ENCODE measurements at regions not wholly inside any gene's neighbourhood (a gene's known extent, or its start where the extent isn't known, plus 50 kb on each side); places are given as distances from the start of the nearest gene placed in this dataset.
"Not testable (repeated sequence)": the region's sequence is repeated elsewhere in the genome, so short reads cannot be mapped to it uniquely, and the experiment has no call there.

DNA sequence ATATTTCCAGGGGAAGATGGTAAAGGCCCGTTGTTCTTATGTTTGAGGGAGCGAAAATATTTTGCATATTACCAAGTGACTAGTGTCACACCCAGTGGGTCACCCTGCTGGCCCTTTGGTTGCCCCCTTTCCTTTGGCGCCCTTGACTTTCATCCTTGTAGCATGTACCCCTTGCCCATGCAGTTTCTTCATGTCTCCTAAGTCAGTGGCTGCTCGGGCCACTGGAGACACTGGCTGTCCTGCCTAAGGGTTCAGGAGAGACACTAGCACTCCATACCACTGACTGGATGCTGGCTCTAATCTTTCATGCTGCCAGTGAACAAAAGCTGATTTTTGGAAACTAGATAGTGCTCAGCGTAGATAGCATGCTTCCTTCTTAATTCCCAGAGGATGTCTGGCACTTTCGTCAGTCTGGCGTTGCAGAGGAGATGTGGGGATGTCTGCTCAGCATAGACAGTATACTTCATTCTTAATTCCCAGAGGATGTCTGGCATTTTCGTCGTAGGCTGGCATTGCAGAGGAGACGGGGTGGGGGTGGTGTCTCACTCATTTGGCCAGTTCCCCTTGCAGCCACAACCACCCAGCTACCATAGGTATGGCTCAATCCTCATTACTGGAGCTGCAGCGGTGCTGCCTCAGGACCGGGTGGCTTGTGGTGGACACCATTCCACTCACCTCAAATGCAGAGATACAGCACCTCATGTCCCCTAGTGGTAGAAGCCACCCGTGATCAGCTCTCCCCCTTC, 770.9 kb upstream of the TPTE start:
- H3K27me3 Mint-ChIP-seq (ENCODE audit: low read depth): no peaks in the 10 kb centered on the region
- H3K27ac Mint-ChIP-seq: no peak overlapping the region
- H3K9me3 Mint-ChIP-seq: peaks cover 22% of the 10 kb centered on the region
- no peaks in the 10 kb centered on the region for H3K4me1 Mint-ChIP-seq
- H3K36me3 Mint-ChIP-seq (ENCODE audit: low read depth): no peaks in the 10 kb centered on the region
- TF ChIP-seq, protein P1, sequence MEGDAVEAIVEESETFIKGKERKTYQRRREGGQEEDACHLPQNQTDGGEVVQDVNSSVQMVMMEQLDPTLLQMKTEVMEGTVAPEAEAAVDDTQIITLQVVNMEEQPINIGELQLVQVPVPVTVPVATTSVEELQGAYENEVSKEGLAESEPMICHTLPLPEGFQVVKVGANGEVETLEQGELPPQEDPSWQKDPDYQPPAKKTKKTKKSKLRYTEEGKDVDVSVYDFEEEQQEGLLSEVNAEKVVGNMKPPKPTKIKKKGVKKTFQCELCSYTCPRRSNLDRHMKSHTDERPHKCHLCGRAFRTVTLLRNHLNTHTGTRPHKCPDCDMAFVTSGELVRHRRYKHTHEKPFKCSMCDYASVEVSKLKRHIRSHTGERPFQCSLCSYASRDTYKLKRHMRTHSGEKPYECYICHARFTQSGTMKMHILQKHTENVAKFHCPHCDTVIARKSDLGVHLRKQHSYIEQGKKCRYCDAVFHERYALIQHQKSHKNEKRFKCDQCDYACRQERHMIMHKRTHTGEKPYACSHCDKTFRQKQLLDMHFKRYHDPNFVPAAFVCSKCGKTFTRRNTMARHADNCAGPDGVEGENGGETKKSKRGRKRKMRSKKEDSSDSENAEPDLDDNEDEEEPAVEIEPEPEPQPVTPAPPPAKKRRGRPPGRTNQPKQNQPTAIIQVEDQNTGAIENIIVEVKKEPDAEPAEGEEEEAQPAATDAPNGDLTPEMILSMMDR (IDR thresholded peaks at IDR 0.05; ENCODE audit: unreplicated experiment in 3 of 3): no peak
- no peak overlapping the region for H3K4me3 Mint-ChIP-seq

DNA sequence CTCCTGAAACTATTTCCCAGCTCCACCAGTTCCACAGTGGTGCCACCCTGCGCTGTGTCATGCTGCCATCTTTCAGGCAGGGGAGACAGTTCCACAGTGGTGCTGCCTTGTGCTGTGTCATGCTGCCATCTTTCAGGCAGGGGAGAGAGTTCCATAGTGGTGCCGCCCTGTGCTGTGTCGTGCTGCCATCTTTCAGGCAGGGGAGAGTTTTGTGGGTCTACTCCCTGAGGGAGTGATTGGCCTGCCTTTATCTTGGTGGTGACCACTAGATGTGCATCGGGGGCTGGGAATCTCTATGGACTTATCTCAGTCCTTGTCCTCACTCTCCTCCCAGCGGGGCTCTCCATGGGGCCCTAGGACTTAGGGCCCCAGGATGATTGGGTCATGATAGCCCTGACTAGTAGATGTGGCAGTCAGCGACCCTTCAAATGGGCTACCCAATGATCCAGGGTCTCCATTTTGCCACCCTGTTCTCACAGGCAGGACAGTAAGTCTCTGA, 770.2 kb upstream of the TPTE start:
- peaks cover 27% of the 10 kb centered on the region for H3K9me3 Mint-ChIP-seq

DNA sequence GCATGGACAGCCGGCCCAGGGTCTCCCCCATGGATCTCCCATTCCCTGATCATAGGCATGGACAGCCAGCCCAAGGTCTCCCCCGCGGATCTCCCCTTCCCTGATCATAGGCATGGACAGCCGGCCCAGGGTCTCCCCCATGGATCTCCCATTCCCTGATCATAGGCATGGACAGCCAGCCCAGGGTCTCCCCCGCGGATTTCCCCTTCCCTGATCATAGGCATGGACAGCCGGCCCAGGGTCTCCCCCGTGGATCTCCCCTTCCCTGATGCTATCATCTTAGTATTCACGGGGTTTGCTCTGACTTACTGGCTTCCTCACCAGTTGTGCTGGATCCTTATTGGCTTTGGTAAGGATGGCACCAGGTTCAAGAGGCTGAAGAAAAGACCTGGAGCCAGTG, 769.4 kb upstream of the TPTE start:
- not testable (repeated sequence) for H3K4me3 Mint-ChIP-seq; H3K36me3 Mint-ChIP-seq (ENCODE audit: low read depth); H3K27ac Mint-ChIP-seq; H3K4me1 Mint-ChIP-seq; H3K27me3 Mint-ChIP-seq (ENCODE audit: low read depth)
- peaks cover 27% of the 10 kb centered on the region for H3K9me3 Mint-ChIP-seq

More for the DNA sequence above, 770.2 kb upstream of the TPTE start:
- not testable (repeated sequence) for H3K4me3 Mint-ChIP-seq; H3K4me1 Mint-ChIP-seq; H3K27ac Mint-ChIP-seq; H3K27me3 Mint-ChIP-seq (ENCODE audit: low read depth); H3K36me3 Mint-ChIP-seq (ENCODE audit: low read depth)

DNA sequence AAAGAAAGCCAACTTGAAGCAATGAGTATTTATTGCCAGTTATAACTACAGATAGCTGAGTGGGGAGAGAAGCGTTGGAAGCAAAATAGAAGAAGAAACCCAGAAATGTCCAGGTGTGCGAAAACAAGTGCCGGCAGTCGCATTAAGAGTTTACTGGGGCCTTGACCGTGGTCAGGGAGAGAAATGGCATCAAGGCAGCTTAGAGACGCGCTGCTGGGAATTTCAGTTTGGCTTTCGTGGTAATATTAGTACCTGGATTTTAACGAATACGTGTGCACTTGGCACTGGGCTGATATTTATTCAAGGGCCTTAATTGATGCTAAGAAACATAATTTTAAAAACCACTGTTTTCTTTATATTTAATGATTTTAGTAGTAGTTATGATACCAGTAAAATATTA, 767.9 kb upstream of the TPTE start:
- not testable (repeated sequence) for H3K27ac Mint-ChIP-seq; H3K4me3 Mint-ChIP-seq; H3K36me3 Mint-ChIP-seq (ENCODE audit: low read depth); H3K4me1 Mint-ChIP-seq; H3K27me3 Mint-ChIP-seq (ENCODE audit: low read depth)
- peaks cover 21% of the 10 kb centered on the region for H3K9me3 Mint-ChIP-seq

DNA sequence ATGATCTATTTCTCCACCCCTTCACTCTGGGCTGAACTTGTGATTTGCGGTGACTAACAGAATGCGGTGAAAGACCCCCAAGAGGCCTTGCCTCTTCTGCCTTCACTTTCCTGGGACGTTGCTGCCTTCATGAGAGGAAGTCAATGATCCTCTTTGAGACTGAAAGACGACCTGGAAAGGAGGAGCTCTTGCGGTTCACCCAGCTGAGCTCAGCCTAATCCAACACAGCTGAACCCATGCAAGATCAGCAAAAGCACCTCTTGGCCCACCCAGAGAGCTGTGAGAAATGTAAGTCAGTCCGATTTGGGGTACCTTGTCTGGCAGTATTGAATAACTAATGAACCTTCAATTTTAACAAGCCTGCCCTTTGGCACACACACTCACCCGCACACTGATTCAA, 767.4 kb upstream of the TPTE start:
- TF ChIP-seq, protein P1 (IDR thresholded peaks at IDR 0.05; ENCODE audit: unreplicated experiment in 3 of 3): no peak
- Mint-ChIP-seq H3K4me1 (no peaks in the 10 kb centered on the region), H3K4me3 (no peak overlapping the region), H3K27ac (no peak overlapping the region), H3K27me3 (ENCODE audit: low read depth) (no peaks in the 10 kb centered on the region), H3K36me3 (ENCODE audit: low read depth) (no peaks in the 10 kb centered on the region), H3K9me3 (peaks cover 16% of the 10 kb centered on the region)

DNA sequence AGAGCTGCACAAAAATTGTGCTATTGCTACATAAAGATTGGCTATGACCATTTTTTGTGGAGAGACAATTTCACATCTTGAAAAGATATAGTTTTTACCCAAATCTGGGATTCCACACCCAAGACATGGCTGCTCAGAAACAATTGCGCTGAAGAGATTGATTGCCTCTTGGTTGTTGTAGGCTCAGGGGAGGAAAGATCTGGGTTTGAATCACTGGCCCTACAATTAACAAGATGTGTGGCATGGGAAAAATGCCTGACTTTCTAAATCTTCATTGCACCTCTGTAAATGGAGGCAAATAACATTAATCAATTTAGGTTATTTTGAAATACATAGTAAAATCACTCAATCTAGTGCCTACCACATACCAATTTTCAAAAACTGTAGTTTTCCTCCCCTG, 766.9 kb upstream of the TPTE start:
- peaks cover 16% of the 10 kb centered on the region for H3K9me3 Mint-ChIP-seq
- H3K27ac Mint-ChIP-seq; H3K27me3 Mint-ChIP-seq (ENCODE audit: low read depth); H3K4me3 Mint-ChIP-seq; H3K36me3 Mint-ChIP-seq (ENCODE audit: low read depth); H3K4me1 Mint-ChIP-seq: not testable (repeated sequence)

DNA sequence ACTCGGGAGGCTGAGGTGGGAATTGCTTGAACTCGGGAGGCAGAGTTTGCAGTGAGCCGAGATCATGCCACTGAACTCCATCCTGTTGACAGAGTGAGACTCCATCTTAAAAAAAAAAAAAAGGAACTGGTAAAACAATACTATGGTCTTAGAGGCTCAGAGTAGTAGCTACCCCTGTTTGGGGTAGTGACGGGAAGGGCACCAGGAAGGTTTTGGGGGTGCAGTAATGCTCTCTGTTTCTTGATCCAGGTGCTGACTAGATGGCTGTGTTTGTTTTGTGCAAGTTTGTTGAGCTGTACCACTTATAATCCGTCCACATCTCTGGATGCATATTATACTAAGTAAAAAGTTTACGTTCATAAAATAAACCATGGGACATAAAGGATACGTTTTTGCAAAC, 765.8 kb upstream of the TPTE start:
- Mint-ChIP-seq H3K36me3 (ENCODE audit: low read depth) (no peaks in the 10 kb centered on the region), H3K27me3 (ENCODE audit: low read depth) (no peaks in the 10 kb centered on the region)

DNA sequence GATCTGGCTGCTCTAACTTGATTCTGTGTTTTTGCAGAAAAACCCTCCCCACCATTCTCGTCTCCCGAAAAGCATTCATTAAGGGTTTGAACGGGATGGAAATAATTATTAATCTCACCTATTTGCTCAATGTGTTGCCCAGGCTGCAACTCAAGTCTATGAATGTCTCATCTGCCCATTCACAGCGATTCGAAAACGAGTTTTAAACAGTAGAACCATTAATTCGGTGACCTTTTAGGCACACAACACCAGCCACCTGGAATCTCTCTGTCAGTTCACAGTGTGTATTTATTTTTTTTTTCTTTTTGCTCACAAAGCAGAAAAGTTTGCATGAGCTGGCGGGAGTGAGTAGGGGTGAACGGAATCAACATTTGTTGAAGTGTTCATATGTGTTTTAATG, 764.7 kb upstream of the TPTE start:
- TF ChIP-seq, protein P1 (IDR thresholded peaks at IDR 0.05; ENCODE audit: unreplicated experiment in 3 of 3): no peak
- Mint-ChIP-seq H3K27me3 (ENCODE audit: low read depth) (no peaks in the 10 kb centered on the region), H3K4me1 (no peaks in the 10 kb centered on the region), H3K9me3 (peaks cover 16% of the 10 kb centered on the region), H3K27ac (no peak overlapping the region), H3K4me3 (no peak overlapping the region), H3K36me3 (ENCODE audit: low read depth) (no peaks in the 10 kb centered on the region)

More for the DNA sequence above, 765.8 kb upstream of the TPTE start:
- Mint-ChIP-seq H3K27ac (no peak overlapping the region), H3K4me1 (no peaks in the 10 kb centered on the region), H3K9me3 (peaks cover 16% of the 10 kb centered on the region), H3K4me3 (no peak overlapping the region)
- TF ChIP-seq, protein P1 (IDR thresholded peaks at IDR 0.05; ENCODE audit: unreplicated experiment in 3 of 3): no peak

DNA sequence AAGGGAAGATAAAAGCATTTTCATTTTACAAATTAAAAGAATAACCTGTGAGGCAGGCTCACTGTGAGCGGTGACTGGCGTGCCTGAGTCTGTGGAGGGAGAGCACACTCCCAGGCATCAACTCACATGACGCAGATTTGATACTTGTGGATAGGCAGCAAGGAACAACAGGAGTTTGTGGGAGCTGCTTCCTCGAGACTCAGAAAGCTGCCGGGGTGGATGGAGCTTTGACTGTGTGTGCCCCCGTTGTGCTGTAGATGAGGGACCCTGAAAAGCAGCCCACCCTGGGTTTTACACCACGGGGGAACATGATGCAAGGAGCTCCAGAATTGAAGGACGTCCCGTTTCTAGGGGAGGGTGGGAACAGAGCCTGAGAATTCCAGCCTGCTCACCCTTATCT, 764.3 kb upstream of the TPTE start:
- peaks cover 16% of the 10 kb centered on the region for H3K9me3 Mint-ChIP-seq
- not testable (repeated sequence) for H3K27ac Mint-ChIP-seq; H3K4me3 Mint-ChIP-seq; H3K36me3 Mint-ChIP-seq (ENCODE audit: low read depth); H3K27me3 Mint-ChIP-seq (ENCODE audit: low read depth); H3K4me1 Mint-ChIP-seq

DNA sequence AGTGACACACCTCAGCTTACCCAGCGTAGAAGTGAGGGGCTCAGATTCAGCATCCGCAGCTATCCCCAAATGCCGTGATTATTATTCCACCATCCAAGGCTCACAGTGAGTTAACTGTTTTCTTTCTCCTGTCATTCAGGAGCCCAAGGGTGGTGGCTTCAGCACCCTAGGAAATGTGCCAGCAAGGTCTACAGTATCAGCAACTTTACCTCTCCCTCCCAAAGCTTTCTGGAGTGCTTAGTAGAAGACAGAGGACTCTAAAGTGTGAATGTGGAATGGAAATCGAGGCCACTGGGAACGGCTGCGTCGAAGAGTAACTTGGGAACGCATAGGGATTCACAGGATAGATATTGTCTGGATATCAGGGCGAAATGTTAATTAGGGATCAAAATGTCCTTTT, 763.8 kb upstream of the TPTE start:
- not testable (repeated sequence) for H3K4me3 Mint-ChIP-seq

More for the DNA sequence above, 763.8 kb upstream of the TPTE start:
- H3K36me3 Mint-ChIP-seq (ENCODE audit: low read depth); H3K27me3 Mint-ChIP-seq (ENCODE audit: low read depth); H3K27ac Mint-ChIP-seq; H3K4me1 Mint-ChIP-seq: not testable (repeated sequence)
- peaks cover 16% of the 10 kb centered on the region for H3K9me3 Mint-ChIP-seq
